Stimulated activated CD4-positive, alpha-beta T cell treated with anti-CD3 and anti-CD28 coated beads, Interleukin-12 subunit alpha, Interleukin-12 subunit beta, amount 100 ng/mL, for 48 hours (primary cell): ENCODE measurements at regions not wholly inside any gene's neighbourhood (a gene's known extent, or its start where the extent isn't known, plus 50 kb on each side); places are given as distances from the start of the nearest gene placed in this dataset.
"Not testable (repeated sequence)": the region's sequence is repeated elsewhere in the genome, so short reads cannot be mapped to it uniquely, and the experiment has no call there.

Experiments used
- DNase-seq, 3 donors: peaks; one replicate each; pipeline ENCODE4 v3.0.0-alpha.2; 2020; ENCODE audit warnings: low read depth in 2 of 3, low spot score in 1 of 3

DNA sequence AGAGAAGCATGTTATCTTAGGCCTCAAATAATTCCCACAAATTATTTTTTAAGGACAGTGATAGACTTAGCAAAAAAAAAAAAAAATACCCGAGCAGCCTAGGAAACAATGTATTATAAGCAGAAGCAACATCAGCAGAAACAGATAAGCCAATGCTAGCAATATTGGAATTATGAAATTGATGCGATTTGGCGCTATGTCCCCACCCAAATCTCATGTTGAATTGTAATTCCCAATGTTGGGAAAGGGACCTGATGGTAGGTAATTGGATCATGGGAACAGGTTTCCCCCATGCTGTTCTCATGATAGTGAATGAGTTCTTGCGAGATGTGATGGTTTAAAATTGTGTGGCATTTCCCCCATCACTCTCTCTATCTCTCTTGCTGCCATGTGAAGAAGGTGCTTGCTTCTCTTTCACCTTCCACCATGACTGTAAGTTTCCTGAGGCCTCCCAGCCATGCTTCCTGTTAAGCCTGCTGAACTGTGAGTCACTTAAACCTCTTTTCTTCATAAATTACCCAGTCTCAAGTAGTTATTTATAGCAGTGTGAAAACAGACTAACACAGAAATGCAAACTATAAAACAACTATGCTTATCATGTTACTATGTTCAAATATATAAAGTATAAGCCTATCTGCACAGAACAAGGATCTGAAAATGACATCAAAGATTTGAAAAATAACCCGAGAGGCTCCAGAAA is 75.6 kb upstream of the HIVEP3 start:
- no peak for DNase-seq

DNA sequence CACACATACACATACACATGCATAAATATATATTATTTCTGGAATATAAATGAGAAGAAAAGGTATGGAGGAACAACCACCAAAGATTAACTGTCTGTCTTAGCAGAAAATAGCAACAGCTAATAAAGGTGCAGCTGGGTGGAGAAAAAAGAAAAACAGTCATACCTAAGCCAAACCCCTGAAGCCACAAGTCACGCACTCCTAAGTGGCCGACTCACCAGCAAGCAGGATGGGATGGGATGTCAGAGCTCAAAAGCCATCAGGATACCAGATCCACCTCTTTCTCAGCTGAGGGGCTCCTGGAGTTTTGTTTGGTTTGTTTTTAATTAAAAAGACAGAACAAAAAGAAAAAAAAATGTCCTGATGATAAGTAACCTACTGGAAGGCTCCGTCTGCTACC is 64.7 kb upstream of the HIVEP3 start:
- no peak for DNase-seq

- DNase-seq = no peak
These were observed 63.1 kb upstream of the HIVEP3 start for GRCh38 chr1:41981796-41982195.

- no peak for DNase-seq
These were observed 62.3 kb upstream of the HIVEP3 start for GRCh38 chr1:41980827-41981653.

GRCh38 chr1:41978986-41979385 is 60.3 kb upstream of the HIVEP3 start:
- no peak for DNase-seq

GRCh38 chr1:41977326-41977725 is 58.6 kb upstream of the HIVEP3 start:
- no peak for DNase-seq

DNA sequence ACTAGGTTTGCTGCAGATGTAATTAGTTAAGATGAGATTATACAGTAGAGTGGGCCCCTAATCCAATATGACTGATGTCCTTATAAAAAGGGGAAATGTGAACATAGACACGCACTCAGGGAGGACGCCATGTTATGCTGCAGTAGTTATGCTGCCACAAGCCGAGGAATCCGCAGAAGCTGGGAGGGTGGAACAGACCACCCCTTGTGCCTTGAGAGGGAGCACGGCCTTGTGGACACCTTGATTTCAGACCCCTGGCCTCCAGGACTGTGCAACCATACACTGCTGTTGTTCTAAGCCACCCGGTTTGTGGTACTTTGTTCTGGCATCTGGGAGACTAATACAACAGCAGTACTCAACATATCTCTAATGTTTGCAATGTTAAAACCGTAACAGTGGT is 57.9 kb upstream of the HIVEP3 start:
- no peak for DNase-seq

DNA sequence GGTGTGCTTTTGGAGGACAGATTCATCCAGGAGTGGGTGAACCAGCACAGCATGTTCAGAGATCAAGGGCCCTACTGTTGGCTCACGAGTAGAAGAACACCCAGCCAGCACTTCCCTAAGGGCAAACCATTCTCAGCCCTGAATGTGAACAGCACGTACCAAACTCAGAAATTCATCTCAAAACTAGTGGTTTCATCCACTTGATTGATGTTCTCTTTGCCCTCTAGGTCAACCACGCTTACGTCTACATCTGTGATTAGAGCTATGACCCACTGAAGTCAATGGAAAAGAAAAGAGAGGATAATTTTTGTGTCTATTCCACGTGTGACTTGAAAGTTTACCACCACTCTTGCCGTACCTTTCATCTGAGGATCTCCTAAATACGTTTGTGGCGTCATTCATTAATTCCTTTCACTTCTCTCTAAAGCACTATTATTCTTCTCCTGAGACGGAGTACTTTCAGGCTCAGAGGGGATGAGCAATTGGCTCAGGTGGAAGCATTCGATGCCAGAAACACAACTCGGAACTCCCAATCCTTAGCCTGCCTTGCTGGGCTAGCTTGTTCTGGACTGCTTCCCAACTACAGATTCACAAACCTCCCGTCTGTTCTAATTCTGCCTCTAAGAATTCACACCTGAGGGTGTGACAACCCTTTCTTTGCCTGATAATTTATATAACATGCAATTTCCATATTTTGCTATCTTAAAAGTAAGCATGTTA is 57.3 kb upstream of the HIVEP3 start:
- no peak for DNase-seq

- DNase-seq = no peak
These were observed 56.4 kb upstream of the HIVEP3 start for GRCh38 chr1:41975121-41975520.

- DNase-seq = not testable (repeated sequence)
These were observed 49.8 kb upstream of the HIVEP3 start for GRCh38 chr1:41968557-41968956.
